ENCODE measurements at regions not wholly inside any gene's neighbourhood (a gene's known extent, or its start where the extent isn't known, plus 50 kb on each side); places are given as distances from the start of the nearest gene placed in this dataset.

DNA sequence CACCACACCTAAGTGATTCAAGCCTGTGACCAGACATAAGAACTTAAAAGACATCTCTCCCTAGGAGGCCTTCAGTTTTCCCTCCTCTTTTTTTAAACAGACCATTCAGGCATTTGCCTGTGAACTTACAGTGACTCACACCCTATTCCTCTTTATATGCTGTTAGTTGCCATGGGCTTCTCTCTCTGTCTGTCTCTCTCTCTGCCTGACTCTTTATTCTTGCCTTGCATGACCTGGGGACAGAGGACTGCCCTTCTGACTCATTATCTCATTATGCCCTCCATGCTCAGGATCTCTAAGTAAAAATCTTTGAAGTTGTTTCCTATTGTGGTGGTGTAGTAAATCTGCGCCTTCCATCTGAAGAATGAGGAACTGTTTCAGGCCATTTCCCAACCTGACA lies 442.2 kb upstream of the MAN1A1 start:
- no peak overlapping the region for H3K27ac Mint-ChIP-seq
- H3K4me3 Mint-ChIP-seq, result no peak overlapping the region
- no peaks in the 10 kb centered on the region for H3K9me3 Mint-ChIP-seq
- no peak for TF ChIP-seq CTCF (IDR thresholded peaks at IDR 0.05; ENCODE audit: unreplicated experiment in 3 of 3)
- H3K27me3 Mint-ChIP-seq (ENCODE audit: low read depth), result no peaks in the 10 kb centered on the region
- no peaks in the 10 kb centered on the region for H3K4me1 Mint-ChIP-seq
- H3K36me3 Mint-ChIP-seq (ENCODE audit: low read depth), result no peaks in the 10 kb centered on the region

- H3K27me3 Mint-ChIP-seq (ENCODE audit: low read depth), result no peaks in the 10 kb centered on the region
- no peaks in the 10 kb centered on the region for H3K4me1 Mint-ChIP-seq
These were observed 431.8 kb upstream of the MAN1A1 start for GRCh38 chr6:119781365-119781764.

DNA sequence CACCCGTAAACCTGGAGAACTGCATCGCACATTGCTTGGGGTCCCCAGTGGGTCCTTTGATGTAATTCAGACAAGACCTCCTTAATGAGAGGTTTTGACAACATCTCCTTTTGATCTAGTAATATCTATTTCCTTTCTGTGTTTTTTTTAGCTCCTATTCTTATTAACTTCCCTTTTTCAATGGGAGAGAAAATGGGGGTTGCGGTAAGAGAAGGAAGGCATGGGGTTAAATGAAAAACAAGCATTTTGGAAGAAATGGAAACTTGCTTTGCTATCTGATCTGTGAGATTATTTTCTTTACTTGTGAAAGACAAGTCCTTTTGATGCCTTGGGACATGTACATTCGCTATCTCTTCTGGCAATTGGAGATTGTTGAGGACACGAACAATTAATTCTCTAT lies 418.6 kb upstream of the MAN1A1 start:
- Mint-ChIP-seq H3K4me1 (no peaks in the 10 kb centered on the region), H3K9me3 (peaks cover 7% of the 10 kb centered on the region), H3K27me3 (ENCODE audit: low read depth) (no peaks in the 10 kb centered on the region), H3K4me3 (no peak overlapping the region), H3K27ac (no peak overlapping the region), H3K36me3 (ENCODE audit: low read depth) (no peaks in the 10 kb centered on the region)
- no peak for TF ChIP-seq CTCF (IDR thresholded peaks at IDR 0.05; ENCODE audit: unreplicated experiment in 3 of 3)

More at GRCh38 chr6:119781365-119781764, 431.8 kb upstream of the MAN1A1 start:
- no peak overlapping the region for H3K27ac Mint-ChIP-seq
- H3K36me3 Mint-ChIP-seq (ENCODE audit: low read depth), result no peaks in the 10 kb centered on the region
- H3K4me3 Mint-ChIP-seq, result no peak overlapping the region
- peaks cover 3% of the 10 kb centered on the region for H3K9me3 Mint-ChIP-seq
- TF ChIP-seq CTCF (IDR thresholded peaks at IDR 0.05; ENCODE audit: unreplicated experiment in 3 of 3), result no peak

GRCh38 chr6:119764927-119765681 lies 415.5 kb upstream of the MAN1A1 start:
- H3K4me1 Mint-ChIP-seq, result no peaks in the 10 kb centered on the region
- no peak overlapping the region for H3K27ac Mint-ChIP-seq
- no peaks in the 10 kb centered on the region for H3K27me3 Mint-ChIP-seq (ENCODE audit: low read depth)
- H3K4me3 Mint-ChIP-seq, result no peak overlapping the region
- H3K36me3 Mint-ChIP-seq (ENCODE audit: low read depth), result no peaks in the 10 kb centered on the region
- no peak for TF ChIP-seq CTCF (IDR thresholded peaks at IDR 0.05; ENCODE audit: unreplicated experiment in 3 of 3)
- peaks cover 3% of the 10 kb centered on the region for H3K9me3 Mint-ChIP-seq

GRCh38 chr6:119760046-119760445 lies 410.5 kb upstream of the MAN1A1 start:
- Mint-ChIP-seq H3K4me1 (no peaks in the 10 kb centered on the region), H3K27me3 (ENCODE audit: low read depth) (no peaks in the 10 kb centered on the region), H3K36me3 (ENCODE audit: low read depth) (no peaks in the 10 kb centered on the region), H3K27ac (no peak overlapping the region), H3K9me3 (no peaks in the 10 kb centered on the region), H3K4me3 (no peak overlapping the region)
- TF ChIP-seq CTCF (IDR thresholded peaks at IDR 0.05; ENCODE audit: unreplicated experiment in 3 of 3), result no peak

DNA sequence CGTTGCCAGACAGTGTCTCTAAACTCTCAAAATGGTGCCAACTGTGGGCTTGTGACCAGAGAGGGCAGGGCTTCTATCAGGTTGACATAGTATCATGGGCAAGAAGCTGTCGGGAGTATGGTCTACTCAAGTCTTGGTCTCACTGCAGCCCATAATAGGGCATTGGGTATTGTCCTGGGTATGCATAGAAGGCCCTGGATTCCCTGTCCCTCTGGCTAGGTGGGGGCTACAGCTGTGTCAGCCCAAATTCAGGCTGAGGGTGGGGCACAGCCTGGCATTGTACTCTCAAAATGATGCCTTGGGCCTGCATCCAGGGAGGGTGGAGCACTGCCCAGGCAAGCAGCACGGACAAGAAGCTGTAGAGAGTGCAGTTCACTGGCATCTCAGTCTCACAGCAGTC lies 408.8 kb upstream of the MAN1A1 start:
- Mint-ChIP-seq H3K27me3 (ENCODE audit: low read depth) (no peaks in the 10 kb centered on the region), H3K4me3 (no peak overlapping the region), H3K4me1 (no peaks in the 10 kb centered on the region), H3K9me3 (no peaks in the 10 kb centered on the region), H3K27ac (no peak overlapping the region), H3K36me3 (ENCODE audit: low read depth) (no peaks in the 10 kb centered on the region)
- TF ChIP-seq CTCF (IDR thresholded peaks at IDR 0.05; ENCODE audit: unreplicated experiment in 3 of 3), result no peak
